ENCODE measurements at regions not wholly inside any gene's neighbourhood (a gene's known extent, or its start where the extent isn't known, plus 50 kb on each side); places are given as distances from the start of the nearest gene placed in this dataset.
A peak's percentile ranks its signal among the peaks of the same experiment; 100 is the strongest.

DNA sequence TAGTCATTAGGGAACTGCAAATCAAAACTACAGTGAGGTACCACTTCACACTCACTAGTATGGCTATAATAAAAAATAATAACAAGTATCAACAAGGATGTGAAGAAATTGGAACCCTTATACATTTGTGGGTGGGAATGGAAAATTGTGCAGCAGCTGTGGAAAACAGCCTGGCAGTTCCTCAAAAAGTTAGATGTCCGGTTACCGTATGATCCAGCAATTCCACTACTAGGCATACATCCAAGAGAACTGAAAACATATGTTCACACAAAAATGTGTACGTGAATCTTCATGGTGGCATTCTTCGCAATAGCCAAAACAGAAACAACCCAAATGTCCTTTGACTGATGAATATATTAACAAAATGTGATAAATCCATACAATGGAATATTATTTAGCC lies 187.9 kb upstream of the LYSMD4 start:
- DNase-seq = no peak

DNA sequence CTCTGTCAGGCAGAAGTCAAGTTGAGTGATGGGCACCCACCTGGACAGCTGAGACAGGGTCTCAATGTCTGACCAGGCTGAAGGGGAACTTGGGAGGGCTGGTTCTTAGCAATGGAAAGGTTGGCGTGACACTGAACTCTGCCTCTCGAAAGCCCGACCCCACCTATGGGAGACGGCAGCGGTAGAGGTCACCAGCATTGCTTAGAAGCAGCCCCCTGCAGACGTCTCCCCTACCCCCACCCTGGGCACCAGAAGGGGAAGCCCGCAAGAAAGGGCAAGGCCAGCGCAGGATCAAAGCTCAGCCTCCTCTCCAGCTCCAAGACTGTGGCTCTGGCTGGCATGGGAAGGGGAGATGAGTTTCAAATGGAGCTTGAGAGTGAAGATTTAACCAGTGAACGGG lies 184.8 kb upstream of the LYSMD4 start:
- DNase-seq = no peak

DNA sequence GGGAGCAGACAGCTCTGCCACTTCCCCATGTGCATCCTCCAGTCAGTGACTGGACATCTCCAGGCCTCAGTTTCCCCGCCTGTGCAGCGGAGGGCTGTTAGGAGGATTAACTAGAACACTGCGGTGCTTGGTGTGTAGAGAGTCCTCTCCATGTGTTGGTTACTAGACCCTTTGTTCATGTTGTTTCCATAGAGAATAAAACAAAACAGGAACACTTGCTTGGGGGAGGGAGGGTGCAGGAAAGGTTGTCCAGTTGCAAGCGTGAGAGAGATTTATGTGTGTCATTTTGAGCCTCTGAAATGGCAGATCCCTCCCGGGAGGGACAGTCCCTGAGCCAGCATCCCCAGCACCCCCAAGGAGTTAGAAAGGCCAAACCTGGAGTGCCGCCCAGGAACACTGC lies 184.0 kb upstream of the LYSMD4 start:
- DNase-seq = no peak

DNA sequence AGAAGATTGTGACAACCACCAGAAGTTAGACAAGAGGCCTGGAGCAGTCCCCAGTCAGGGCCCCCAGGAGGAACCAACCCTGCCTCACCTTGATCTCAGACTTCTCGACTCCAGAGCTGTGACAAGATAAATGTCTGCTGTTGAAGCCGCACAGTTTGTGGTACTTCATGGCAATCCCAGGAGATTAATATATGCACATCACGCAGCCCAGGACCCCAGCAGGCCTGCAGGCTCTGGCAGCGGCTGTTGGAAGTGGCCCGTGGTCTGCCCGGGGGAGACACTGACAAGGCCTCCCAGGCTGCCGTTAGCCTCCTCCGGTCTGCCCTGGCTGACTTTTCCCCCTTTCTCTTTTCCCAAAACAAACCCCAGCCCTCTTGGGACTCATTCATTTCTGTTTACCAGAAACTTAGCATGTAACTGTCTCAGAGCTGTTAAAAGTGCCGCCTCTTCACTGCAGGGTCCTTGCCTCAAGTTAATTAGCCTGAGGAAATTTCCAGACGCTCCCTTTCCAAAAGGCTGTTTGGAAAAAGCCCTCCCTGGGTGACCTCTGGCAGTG lies 183.5 kb upstream of the LYSMD4 start:
- DNase-seq = no peak

DNA sequence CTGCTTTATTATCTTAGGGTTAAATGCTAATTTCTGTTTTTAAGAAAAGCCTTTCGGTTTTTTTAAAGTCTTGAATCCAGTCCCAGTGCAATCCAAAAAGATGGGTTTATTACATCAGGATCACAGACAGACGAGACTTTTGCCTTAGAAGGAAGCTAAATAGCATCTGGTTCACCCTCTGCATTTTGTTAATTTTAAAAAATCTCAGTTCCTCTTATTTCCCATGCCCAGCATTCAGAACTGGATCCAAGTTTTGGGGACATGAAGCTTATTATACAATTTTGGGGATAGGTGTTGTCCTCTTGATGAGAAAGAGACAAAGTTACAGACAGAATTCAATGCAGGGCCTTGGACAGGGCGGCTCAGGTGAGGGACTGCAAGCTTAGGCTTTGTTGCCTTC lies 181.5 kb upstream of the LYSMD4 start:
- no peak for DNase-seq

DNA sequence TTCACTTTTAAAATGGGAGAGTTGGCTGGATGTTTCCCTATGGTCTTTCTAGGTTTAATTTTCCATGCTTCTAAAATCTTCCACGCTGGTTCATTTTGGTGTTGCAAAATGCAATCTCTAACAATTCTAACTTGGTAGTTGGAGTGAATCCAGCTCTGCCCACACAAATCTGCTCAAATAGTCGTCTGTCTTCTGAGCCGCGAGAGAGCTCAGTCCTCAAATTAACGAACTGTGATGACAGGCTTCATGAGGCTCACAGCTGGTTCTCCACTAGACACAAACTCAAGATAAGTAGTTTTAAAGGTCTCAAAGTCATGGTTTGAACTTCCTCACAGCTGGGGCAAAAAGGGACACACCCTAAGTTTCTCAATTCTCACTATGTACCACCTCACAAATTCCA lies 178.6 kb upstream of the LYSMD4 start:
- DNase-seq = peak; percentile 10

DNA sequence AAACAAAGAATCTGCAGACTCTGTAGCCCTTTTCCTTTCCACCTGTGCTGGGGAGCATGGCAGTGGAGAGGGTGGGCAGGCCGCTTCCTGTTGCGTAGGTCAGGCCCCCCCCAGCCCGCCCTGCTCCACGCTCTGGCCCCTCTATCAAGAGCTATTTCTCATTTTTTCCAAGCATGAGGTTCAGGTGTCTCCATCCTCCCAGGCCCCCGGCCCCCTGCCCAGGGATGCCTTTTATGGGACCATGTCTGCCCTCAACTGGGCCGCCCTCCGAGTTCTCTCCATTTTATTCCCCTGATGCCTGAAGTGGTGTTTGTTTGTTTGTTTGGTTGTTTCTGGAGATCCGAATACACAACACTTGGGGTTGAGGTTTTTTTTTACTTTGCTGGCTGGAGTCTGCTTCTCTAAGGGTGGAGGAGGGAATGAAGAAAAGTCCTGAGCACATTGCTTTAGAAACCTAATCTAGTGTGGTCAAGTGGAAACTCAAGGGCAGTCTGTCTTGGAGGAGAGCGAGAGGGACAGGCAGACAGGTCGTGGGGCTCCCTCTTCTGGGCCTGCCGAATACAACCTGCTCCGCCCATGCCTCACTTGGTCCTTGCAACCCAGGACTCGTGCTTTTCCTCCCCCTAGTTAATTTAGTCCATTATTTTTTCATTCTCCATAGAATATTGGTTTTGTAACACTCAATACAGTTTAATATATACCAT lies 176.5 kb upstream of the LYSMD4 start:
- no peak for DNase-seq

DNA sequence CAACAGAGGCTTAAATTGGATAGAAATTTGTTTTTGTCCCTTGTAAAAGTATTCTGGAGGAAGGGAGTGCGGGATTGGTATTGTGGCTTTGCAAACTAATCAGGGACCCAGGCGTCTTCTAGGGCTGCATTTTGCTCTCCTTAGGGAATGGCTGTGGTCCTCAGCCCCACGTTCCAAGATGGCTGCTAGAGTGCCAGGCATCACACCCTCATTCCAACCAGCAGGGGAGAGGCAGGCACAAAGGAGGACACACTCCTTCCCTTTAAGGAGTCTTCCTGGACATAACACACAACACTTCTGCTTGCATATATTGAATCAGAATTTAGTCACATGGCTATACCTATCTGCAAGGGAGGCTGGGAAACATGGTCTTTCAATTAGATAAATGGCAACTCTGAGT lies 174.5 kb upstream of the LYSMD4 start:
- DNase-seq = no peak

DNA sequence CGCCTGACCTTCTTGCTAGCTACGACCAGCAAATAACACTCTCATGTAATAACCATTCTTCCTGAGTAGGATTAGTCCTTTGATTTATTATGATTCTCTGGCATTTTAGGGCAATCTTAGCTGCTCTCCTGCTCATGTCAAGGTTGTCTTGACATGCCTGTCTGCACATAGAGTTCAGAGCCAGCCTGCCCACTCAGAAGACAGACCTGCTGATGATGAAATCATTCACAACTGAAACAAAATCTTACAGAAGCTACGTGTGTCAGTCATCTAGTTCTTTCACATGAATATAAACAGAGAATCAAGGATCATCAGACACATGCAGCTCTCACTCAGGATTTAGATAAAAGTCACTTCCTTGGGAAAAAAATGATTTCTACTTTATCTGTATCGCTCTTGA lies 173.6 kb upstream of the LYSMD4 start:
- DNase-seq = no peak

DNA sequence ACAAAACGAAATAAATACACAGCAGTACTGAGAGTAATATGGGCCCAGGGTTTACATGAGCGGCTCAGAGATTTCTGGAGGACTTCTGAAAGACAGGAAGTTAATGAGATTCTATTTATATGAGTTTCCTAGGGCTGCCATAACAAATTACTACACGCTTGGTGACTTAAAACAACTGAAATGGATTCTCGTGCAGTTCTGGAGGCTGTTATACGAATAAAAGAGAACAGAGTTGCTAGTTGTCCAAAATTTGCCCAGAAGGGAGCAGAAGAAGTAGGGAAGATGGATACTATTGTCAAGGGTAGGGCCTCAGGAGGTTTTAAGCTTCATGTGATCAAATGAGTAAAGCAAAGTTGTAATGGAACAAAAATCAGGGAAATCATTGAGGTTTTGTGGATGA lies 173.1 kb upstream of the LYSMD4 start:
- no peak for DNase-seq

DNA sequence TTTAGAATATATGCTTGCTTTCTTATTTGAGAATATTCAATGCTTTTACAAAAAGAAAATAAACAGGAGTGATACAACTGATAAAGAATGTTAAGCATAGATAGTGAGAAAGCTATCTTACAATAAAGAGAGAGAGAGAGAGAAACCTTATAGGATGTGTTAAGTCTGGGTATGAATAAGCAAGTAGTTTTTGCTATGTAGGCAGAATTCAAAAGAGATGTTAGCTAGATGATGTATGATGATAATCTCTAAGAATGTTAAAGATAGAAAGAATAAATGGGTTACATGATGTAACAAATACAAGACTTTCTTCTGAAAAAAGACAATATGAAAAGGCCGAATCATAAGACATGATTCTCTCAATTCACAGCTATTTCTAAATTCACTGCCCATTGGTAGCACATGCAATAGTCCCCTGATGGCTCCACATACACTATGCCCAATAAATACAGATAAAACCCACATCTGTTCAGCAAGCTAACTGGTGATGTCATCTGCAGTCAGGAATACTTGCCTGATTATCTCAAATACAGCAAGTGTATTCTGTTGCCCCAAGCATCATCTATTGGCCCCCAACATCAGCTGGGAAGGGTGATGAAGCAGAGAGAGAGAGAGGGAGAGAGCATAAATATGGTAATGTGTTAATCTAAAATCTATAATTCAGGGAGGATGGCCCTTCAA lies 169.2 kb upstream of the LYSMD4 start:
- no peak for DNase-seq

DNA sequence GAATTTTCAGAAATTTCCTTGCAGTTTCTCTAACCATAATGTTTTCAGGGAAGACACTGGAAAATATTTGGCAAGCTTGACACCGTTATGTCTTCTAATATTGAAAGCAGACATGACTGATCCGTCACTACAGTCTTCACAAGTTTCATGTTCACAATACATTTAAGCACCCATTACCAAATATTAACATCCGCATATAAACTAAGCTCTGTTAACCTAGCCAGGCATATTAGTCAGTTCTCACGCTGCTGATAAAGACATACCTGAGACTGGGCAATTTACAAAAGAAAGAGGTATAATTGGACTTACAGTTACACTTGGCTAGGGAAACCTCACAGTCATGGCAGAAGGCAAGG lies 162.7 kb upstream of the LYSMD4 start:
- DNase-seq = no peak

DNA sequence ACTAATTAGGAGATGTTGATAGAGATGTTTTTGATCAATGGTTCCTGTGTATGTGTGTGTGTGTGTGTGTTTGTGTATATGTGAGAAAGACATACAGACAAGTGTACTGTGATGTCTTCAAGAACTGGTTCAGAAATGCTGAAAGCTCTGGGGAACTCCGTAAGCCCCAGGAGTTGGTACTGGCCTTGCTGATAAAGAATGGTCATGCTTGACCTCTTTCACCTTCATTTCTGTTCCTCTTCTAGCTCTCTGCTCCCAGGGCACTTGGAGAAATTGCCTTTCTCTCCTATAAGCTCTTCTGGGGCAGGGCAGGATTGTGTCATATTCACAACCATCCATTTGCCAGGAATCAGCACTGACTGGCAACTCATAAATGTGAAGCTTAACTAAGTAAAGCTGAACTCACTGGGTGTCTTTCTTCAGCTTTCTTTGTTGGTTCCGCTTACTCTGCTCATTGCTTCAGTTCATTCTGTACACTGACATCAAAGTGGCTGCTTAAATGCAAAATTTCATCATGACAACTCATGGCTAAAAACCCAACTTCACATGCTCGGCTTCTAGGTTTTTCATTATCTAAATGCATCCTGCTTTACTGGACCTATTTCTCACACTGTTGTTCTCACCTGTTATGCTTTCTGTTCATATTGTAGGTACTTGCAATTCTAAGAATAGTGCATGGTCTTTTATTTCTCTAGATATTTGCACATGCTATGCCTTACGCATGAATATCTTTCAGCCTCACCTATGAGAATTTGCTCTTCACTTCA lies 162.1 kb upstream of the LYSMD4 start:
- DNase-seq = no peak

DNA sequence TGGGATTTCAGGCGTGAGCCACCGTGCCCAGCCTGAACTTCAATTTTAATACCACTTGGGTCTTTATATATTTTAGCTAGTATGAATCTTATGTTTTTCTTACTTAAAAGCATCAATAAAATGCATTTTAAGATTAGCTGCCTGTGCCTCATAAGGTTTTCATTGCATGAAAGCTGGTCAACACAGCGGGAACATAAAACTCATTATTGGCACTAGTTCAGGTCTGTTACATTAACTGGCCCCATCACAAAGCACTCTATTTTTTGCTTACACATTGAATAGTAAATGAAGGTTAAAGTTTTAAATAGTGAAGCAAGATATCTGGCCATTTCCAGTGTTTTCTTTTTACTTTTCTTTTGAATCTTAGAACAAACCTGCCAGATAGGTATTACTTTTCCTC lies 145.6 kb upstream of the LYSMD4 start:
- no peak for DNase-seq

DNA sequence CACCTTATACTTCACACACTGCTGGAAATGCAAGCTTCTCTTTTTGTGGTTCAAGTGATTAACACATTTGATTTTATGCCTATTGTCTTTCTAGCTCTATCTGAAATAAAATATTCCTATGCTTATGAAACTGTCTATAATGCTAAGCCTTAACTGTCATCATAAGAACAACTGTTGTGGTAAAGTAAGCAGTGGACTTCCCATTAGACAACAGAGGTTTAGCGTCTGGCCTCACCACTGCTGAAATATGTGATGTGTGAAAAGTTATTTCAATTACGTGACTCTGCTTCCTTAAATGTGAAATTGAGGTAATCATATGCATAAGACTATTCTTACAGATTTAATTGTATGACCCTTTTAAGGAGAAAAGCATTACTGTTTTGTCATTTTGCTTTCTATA lies 140.2 kb upstream of the LYSMD4 start:
- DNase-seq = no peak

DNA sequence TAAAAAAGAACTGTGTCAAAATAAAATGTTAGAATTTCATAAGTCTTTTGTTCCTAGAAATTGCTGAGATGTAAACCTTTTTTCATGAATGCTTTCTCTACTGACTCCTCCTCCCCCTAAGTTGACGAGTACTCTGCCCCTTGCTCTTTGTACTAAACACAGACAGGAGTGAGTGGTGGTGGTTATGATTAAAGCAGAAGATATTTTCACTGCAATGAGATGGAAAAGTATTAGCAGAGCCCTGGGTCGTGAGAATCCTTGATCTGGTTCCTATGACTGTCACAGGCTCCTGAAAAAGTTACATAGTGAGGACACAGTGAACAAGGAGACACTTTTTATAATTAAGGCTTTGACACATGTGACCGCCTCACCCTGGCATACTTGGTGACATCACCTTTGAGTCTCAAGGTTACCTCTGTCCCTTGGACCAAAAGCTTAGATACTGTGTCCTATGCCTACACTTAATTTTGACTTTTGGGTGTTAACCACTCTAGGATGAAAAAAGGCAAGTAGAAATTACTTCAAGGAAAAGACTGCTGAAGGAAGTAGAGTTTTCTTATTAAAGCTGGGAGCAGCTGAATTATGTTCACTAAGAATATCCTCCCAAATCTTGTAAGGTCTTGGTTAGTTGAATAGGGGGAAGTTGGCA lies 130.4 kb upstream of the LYSMD4 start:
- no peak for DNase-seq

DNA sequence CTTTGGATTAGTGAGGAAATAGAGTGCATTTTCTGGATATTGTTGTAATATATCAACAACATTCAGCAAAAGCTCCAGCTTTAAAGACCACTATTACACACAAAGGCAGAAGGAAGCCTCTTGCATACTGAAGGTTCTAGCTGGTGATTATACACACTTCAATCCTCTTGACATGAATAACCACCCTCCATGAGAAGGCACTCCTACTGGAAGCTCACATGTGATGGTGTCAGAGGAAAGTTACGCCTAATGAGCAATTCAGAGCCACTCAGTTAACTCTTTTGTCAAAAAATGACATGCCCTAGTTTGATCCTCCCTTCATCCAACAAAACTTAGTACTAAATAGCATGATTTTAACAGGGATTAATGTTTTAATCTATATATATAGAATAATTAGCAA lies 124.6 kb upstream of the LYSMD4 start:
- DNase-seq = no peak

DNA sequence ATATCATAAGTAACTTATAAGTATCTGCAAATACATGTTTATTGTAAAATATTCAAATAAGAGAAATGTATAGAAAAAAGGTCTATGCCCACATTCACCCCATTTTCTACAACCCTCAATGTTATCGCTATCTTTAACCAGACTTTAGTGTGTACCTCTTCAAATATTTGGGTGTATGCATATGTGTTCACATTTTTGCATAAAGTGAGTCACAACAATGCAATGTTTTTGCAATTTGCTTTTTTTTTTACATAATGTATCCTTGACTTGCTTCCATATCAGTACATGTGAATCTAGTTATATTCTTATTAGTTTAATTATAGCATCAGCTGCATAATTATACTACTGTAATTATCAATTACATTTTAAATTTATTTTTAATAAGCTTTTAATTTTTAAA lies 117.3 kb upstream of the LYSMD4 start:
- no peak for DNase-seq

DNA sequence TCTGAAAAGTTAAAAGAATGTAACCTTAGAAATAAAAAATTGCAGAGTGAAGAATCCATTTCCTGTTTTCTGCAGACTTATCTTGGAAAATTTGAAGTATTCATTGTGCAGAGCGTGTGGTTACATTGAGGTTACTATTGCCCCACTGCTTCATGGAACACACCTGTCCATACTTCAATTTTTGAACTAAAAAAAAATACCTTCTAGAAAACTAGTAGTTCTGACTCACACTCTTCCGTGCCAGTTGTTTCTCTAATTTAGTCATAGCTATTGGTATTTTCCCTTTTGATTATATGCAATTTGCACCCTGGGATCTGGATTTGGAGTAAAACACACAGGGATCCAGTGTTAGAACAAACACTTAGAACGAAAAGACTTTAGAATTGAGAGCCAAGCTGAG lies 111.8 kb upstream of the LYSMD4 start:
- no peak for DNase-seq

DNA sequence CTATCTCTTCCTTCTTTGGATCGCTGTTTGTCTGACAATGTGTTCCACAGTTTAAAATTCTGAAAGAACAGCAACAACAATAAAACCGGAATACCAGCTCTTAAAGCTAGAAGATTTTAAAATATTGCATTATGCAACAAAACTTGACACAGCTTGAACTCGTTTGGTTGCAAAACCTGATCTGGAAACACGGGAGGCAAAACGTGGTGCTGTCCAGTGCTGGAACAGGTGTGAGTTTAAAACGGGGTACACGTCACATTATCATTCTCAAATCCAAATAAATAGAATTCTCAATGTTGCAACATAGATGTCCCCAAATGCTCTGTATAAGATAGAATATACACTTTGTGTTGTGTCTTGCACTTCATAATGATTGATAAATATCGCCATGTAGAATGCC lies 110.9 kb upstream of the LYSMD4 start:
- DNase-seq = no peak

DNA sequence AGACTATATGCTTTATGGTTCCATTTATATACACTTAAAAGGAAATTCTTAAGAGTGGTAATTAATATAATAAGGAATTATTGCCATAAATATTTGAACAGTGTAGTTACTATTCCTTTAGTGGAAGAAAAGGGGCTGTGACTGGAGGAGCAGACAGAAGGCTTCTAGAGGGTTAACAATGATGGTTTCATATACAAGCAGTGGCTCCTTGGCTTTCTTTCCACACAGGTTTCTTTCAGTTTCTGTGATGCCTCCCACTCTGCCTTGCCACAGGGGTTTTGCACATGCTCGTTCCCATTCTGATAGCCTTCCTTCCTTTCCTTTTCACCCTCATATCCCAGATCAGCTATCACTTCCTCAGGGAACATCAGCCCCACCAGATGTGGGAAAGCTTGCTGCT lies 108.8 kb upstream of the LYSMD4 start:
- no peak for DNase-seq

DNA sequence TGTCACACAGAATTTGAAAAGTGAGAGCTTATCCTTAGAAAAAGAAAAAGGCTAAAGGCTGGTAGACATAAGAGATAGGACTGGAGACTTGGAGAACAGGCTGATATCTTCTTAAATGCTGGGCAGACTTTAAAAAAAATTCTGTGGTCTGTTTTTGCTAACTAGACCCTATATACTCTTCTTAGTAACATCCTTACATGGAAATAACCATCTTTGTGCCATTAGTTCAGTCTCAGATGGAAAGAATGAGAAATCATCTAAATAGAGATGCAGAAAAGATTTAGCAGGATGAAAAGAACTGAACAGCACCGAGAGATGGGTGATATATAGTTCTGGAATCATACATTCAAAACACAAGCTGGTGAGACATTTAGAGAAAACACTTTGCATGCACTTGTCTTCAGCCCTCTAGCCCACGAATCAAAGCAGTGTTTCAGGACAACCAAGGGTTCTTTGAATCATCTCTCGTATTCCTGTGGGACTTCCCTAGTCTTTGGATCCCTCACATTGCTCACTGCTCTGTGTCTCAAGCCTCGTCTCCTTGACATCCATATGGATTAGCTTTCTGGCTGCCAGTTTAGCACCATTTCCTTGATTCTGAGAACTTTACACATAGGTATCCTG lies 93.0 kb upstream of the LYSMD4 start:
- no peak for DNase-seq

DNA sequence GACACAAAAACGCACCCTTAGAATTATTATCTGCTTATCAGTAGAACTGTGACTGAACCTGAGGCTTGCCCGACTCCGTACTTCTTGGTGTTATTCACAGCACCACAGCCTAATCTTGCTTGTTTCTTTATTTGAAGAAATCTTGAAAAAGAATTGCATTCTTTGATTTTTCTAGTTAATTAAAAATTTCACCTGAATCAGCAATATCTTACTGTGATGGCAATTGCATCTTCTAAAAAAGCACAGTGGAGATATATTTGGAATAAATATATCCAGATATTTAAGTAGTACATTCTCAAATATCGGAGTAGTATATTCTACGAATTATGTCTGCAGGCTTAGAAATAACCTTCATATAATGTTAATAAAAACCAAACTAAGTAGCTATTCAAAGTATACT lies 90.1 kb upstream of the LYSMD4 start:
- DNase-seq = no peak
